Mesenchymal stem cell (in vitro differentiated cells and primary cell): ENCODE measurements at regions not wholly inside any gene's neighbourhood (a gene's known extent, or its start where the extent isn't known, plus 50 kb on each side); places are given as distances from the start of the nearest gene placed in this dataset.

Experiments
- DNase-seq: peaks from one replicate; pipeline ENCODE4 v3.0.0-alpha.2; 2013
- H2AFZ ChIP-seq: one replicate; pipeline ENCODE4 v1.6.1; 2013; ENCODE audit warnings: low read depth, mild to moderate bottlenecking, control low read depth, inconsistent platforms, low read length, moderate library complexity
- H2AK5ac ChIP-seq: 2 replicates; pipeline ENCODE4 v1.6.1; 2013; ENCODE audit warnings: low read length, moderate library complexity, mild to moderate bottlenecking, inconsistent platforms; ENCODE audit not compliant: severe bottlenecking
- H2BK120ac ChIP-seq: one replicate; pipeline ENCODE4 v1.6.1; 2013; ENCODE audit warnings: low read depth, mild to moderate bottlenecking, inconsistent platforms, low read length, moderate library complexity
- H2BK12ac ChIP-seq, 2 experiments: one replicate each; pipeline ENCODE4 v1.6.1; 2013; ENCODE audit warnings: inconsistent platforms in 2 of 2, low read length in 2 of 2, mild to moderate bottlenecking in 2 of 2, moderate library complexity in 2 of 2, control low read depth in 1 of 2
- H2BK15ac ChIP-seq: one replicate; pipeline ENCODE4 v1.6.1; 2013; ENCODE audit warnings: mild to moderate bottlenecking, low read depth, inconsistent platforms; ENCODE audit not compliant: poor library complexity, severe bottlenecking
- H2BK5ac ChIP-seq: 2 replicates; pipeline ENCODE4 v1.6.1; 2013; ENCODE audit warnings: low read depth, mild to moderate bottlenecking, low read length, control low read depth, inconsistent platforms; ENCODE audit not compliant: poor library complexity, severe bottlenecking
- H3K14ac ChIP-seq, 2 experiments: one replicate each; pipeline ENCODE4 v1.6.1; 2013; ENCODE audit warnings: inconsistent platforms in 2 of 2, low read length in 2 of 2, control low read depth in 1 of 2, mild to moderate bottlenecking in 1 of 2, moderate library complexity in 1 of 2
- H3K18ac ChIP-seq, 2 experiments: one replicate each; pipeline ENCODE4 v1.6.1; 2013; ENCODE audit warnings: inconsistent platforms in 2 of 2, low read length in 2 of 2, control low read depth in 1 of 2, low read depth in 1 of 2, mild to moderate bottlenecking in 1 of 2
- H3K23ac ChIP-seq, 2 experiments: one replicate each; pipeline ENCODE4 v1.6.1; 2013; ENCODE audit warnings: inconsistent platforms in 2 of 2, low read length in 2 of 2, mild to moderate bottlenecking in 2 of 2, moderate library complexity in 2 of 2, control low read depth in 1 of 2
- H3K27ac ChIP-seq: 2 replicates; pipeline ENCODE4 v1.5.1; 2013; ENCODE audit warnings: mild to moderate bottlenecking, moderate library complexity, low read length, control low read depth, inconsistent platforms; ENCODE audit not compliant: poor library complexity, severe bottlenecking
- H3K27me3 ChIP-seq, 2 experiments: 2 replicates each; pipeline versions ENCODE4 v1.6.1 to v1.7.0; 2013; ENCODE audit warnings: low read length in 2 of 2, mild to moderate bottlenecking in 2 of 2, moderate library complexity in 2 of 2, control low read depth in 1 of 2, inconsistent platforms in 1 of 2; ENCODE audit not compliant: control insufficient read depth in 1 of 2, insufficient read depth in 1 of 2
- H3K36me3 ChIP-seq, 2 experiments: 2 replicates each; pipeline versions ENCODE4 v1.6.1 to v1.7.0; 2013; ENCODE audit warnings: low read length in 2 of 2, control low read depth in 1 of 2, inconsistent platforms in 1 of 2, low read depth in 1 of 2, mild to moderate bottlenecking in 1 of 2; ENCODE audit not compliant: insufficient read depth in 2 of 2, control insufficient read depth in 1 of 2
- H3K4ac ChIP-seq, 2 experiments: one replicate each; pipeline ENCODE4 v1.6.1; 2013; ENCODE audit warnings: inconsistent platforms in 2 of 2, low read length in 2 of 2, mild to moderate bottlenecking in 2 of 2, moderate library complexity in 2 of 2, control low read depth in 1 of 2, low read depth in 1 of 2
- H3K4me1 ChIP-seq: 2 replicates; pipeline ENCODE4 v1.6.1; 2013; ENCODE audit warnings: low read depth, low read length, control low read depth; ENCODE audit not compliant: control insufficient read depth, insufficient read depth
- H3K4me2 ChIP-seq: 2 replicates; pipeline ENCODE4 v1.6.1; 2013; ENCODE audit warnings: low read length, mild to moderate bottlenecking, inconsistent platforms; ENCODE audit not compliant: poor library complexity, severe bottlenecking
- H3K4me3 ChIP-seq, 2 experiments: 2 replicates each; pipeline versions ENCODE4 v1.5.1 to v1.7.0; 2013; ENCODE audit warnings: low read length in 2 of 2, mild to moderate bottlenecking in 2 of 2, control low read depth in 1 of 2, low read depth in 1 of 2; ENCODE audit not compliant: insufficient read depth in 1 of 2
- H3K79me1 ChIP-seq: replicated peaks from 2 replicates; pipeline ENCODE4 v1.6.1; 2013; ENCODE audit warnings: mild to moderate bottlenecking, control low read depth, low read length, inconsistent platforms; ENCODE audit not compliant: poor library complexity, severe bottlenecking
- H3K9ac ChIP-seq: 2 replicates; pipeline ENCODE4 v1.7.0; 2013; ENCODE audit warnings: mild to moderate bottlenecking, low read length, moderate library complexity
- H3K9me3 ChIP-seq: 2 replicates; pipeline ENCODE4 v1.7.0; 2013; ENCODE audit warnings: mild to moderate bottlenecking, low read length; ENCODE audit not compliant: control insufficient read depth
- H4K8ac ChIP-seq: one replicate; pipeline ENCODE4 v1.6.1; 2013; ENCODE audit warnings: inconsistent platforms, mild to moderate bottlenecking, low read length, moderate library complexity
- H4K91ac ChIP-seq: one replicate; pipeline ENCODE4 v1.6.1; 2013; ENCODE audit warnings: mild to moderate bottlenecking, low read length, inconsistent platforms
- WGBS: methylation state at CpG from one replicate; pipeline ENCODE4 v1.1.7; 2013; ENCODE audit warnings: mixed read lengths; 5-methylcytosine and 5-hydroxymethylcytosine counted together

GRCh38 chr13:33999811-34000605 is 182.1 kb downstream of the RFC3 start:
- no peak overlapping the region for H3K18ac ChIP-seq
- no peak overlapping the region for H4K91ac ChIP-seq
- no peak overlapping the region for H2BK120ac ChIP-seq
- H3K23ac ChIP-seq: no peak overlapping the region
- H3K14ac ChIP-seq: no peak overlapping the region
- H3K4me1 ChIP-seq: no peaks in the 10 kb centered on the region
- no peak overlapping the region for H2BK15ac ChIP-seq
- H3K4me2 ChIP-seq: no peak overlapping the region
- no peaks in the 10 kb centered on the region for H3K27me3 ChIP-seq
- no peak overlapping the region for H2AFZ ChIP-seq
- H3K4me3 ChIP-seq: no peak overlapping the region
- no peak overlapping the region for H3K27ac ChIP-seq
- no peak overlapping the region for H3K9ac ChIP-seq
- no peaks in the 10 kb centered on the region for H3K79me1 ChIP-seq
- H2BK5ac ChIP-seq: no peak overlapping the region
- H4K8ac ChIP-seq: no peak overlapping the region
- no peak overlapping the region for H2AK5ac ChIP-seq
- 90% methylated on average over 4 of the region's 6 CpGs for WGBS
- no peaks in the 10 kb centered on the region for H3K9me3 ChIP-seq
- no peaks in the 10 kb centered on the region for H3K36me3 ChIP-seq
- no peak overlapping the region for H3K4ac ChIP-seq
- DNase-seq: no peak
- H2BK12ac ChIP-seq: no peak overlapping the region

GRCh38 chr13:34000955-34001354 is 183.0 kb downstream of the RFC3 start:
- Histone ChIP-seq H3K23ac (no peak overlapping the region), H2AFZ (no peak overlapping the region)

DNA sequence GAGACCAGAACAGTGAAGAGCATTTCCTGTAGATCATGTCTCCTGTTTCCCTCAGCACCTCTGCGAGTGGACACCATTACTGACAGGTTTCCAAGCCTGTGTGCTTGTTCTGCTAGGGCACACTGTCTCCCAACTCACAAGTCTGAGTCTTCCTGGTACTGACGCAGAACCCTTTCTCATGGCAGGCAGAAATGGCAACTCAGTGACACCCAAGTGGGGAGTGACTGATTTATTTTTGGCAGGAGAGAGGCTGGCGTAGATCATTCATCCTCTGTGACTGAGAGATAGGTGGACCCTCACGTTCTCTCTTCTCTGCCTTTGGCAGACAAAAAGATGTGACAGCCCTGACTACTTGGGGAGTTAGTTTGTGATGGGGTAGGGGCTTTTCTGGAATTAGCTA is 183.4 kb downstream of the RFC3 start:
- Histone ChIP-seq H2BK5ac (no peak overlapping the region), H2BK15ac (no peak overlapping the region), H3K18ac (no peak overlapping the region), H3K79me1 (no peaks in the 10 kb centered on the region), H2BK12ac (no peak overlapping the region), H3K9ac (no peak overlapping the region), H3K4ac (no peak overlapping the region), H2AFZ (no peak overlapping the region), H3K4me2 (no peak overlapping the region), H3K36me3 (no peaks in the 10 kb centered on the region), H3K23ac (no peak overlapping the region), H3K27me3 (no peaks in the 10 kb centered on the region), H2BK120ac (no peak overlapping the region), H3K14ac (no peak overlapping the region), H4K91ac (no peak overlapping the region), H3K4me1 (no peaks in the 10 kb centered on the region), H4K8ac (no peak overlapping the region), H3K9me3 (no peaks in the 10 kb centered on the region), H3K27ac (no peak overlapping the region), H3K4me3 (no peak overlapping the region), H2AK5ac (no peak overlapping the region)
- DNase-seq: no peak
- 92% methylated on average over 4 of the region's 4 CpGs for WGBS

More at GRCh38 chr13:34000955-34001354, 183.0 kb downstream of the RFC3 start:
- no peak overlapping the region for H2BK120ac ChIP-seq
- no peaks in the 10 kb centered on the region for H3K9me3 ChIP-seq
- H3K18ac ChIP-seq: no peak overlapping the region
- no peaks in the 10 kb centered on the region for H3K27me3 ChIP-seq
- no peak overlapping the region for H2BK12ac ChIP-seq
- no peak overlapping the region for H4K91ac ChIP-seq
- no peak overlapping the region for H3K27ac ChIP-seq
- no peak overlapping the region for H4K8ac ChIP-seq
- no peak overlapping the region for H2AK5ac ChIP-seq
- no peaks in the 10 kb centered on the region for H3K4me1 ChIP-seq
- H2BK5ac ChIP-seq: no peak overlapping the region
- no peak overlapping the region for H3K4me2 ChIP-seq
- H3K4me3 ChIP-seq: no peak overlapping the region
- H2BK15ac ChIP-seq: no peak overlapping the region
- H3K79me1 ChIP-seq: no peaks in the 10 kb centered on the region
- no peaks in the 10 kb centered on the region for H3K36me3 ChIP-seq
- no peak overlapping the region for H3K14ac ChIP-seq
- no peak overlapping the region for H3K4ac ChIP-seq
- DNase-seq: no peak
- no peak overlapping the region for H3K9ac ChIP-seq

DNA sequence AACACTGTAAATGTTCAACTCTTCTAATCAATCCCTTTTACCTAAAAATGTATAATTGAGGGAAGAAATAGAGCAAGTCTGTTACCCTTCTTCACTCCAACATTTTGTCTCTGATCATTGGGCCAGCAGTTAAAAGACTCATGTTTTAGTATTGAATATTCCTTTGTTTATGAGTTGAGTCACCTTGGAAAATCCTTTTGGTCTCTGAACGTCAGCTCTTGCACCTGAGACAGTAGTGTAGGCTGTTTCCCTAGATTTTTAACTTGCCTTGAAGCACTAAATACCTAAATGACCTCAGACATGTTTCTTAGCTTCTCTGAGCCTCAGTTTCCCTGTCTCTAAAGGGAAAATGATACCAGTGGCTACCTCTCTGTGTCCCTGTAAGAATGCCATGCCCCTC is 184.2 kb downstream of the RFC3 start:
- no peak overlapping the region for H3K9ac ChIP-seq
- H3K27ac ChIP-seq: no peak overlapping the region
- no peak overlapping the region for H2BK12ac ChIP-seq
- no peak overlapping the region for H2BK15ac ChIP-seq
- H3K4ac ChIP-seq: no peak overlapping the region
- H2AK5ac ChIP-seq: no peak overlapping the region
- no peak overlapping the region for H3K14ac ChIP-seq
- no peak overlapping the region for H3K23ac ChIP-seq
- no peaks in the 10 kb centered on the region for H3K9me3 ChIP-seq
- H2BK5ac ChIP-seq: no peak overlapping the region
- no peaks in the 10 kb centered on the region for H3K4me1 ChIP-seq
- H4K91ac ChIP-seq: no peak overlapping the region
- no peaks in the 10 kb centered on the region for H3K36me3 ChIP-seq
- no peak overlapping the region for H2BK120ac ChIP-seq
- 100% methylated on average over 1 of the region's 1 CpG for WGBS
- no peak for DNase-seq
- H3K4me3 ChIP-seq: no peak overlapping the region
- H3K4me2 ChIP-seq: no peak overlapping the region
- no peaks in the 10 kb centered on the region for H3K79me1 ChIP-seq
- H3K18ac ChIP-seq: no peak overlapping the region
- no peaks in the 10 kb centered on the region for H3K27me3 ChIP-seq
- H2AFZ ChIP-seq: no peak overlapping the region
- H4K8ac ChIP-seq: no peak overlapping the region
